Stimulated activated naive CD8-positive, alpha-beta T cell treated with anti-CD3 and anti-CD28 coated beads, Interleukin-15, Interleukin-2, amounts not matched to agents 100 U/mL and 50 U/mL, for 24 hours (primary cell): ENCODE measurements at regions not wholly inside any gene's neighbourhood (a gene's known extent, or its start where the extent isn't known, plus 50 kb on each side); places are given as distances from the start of the nearest gene placed in this dataset.
"Not testable (repeated sequence)": the region's sequence is repeated elsewhere in the genome, so short reads cannot be mapped to it uniquely, and the experiment has no call there.

Source experiments
- ATAC-seq: fragments of 150-1000 bp; cut with Tn5 transposase; one replicate; pipeline ENCODE4 v1.10.0; 2021
- DNase-seq: peaks from one replicate; pipeline ENCODE4 v3.0.0; 2021

GRCh38 chr2:125364192-125364983, 1291.6 kb upstream of the GYPC start:
- ATAC-seq (no peak), DNase-seq (no peak)

- DNase-seq (no peak), ATAC-seq (no peak)
These were observed 1291.0 kb upstream of the GYPC start for GRCh38 chr2:125364984-125365265.

- no peak for ATAC-seq
These were observed 1284.1 kb upstream of the GYPC start for GRCh38 chr2:125371867-125372266.

GRCh38 chr2:125373293-125373692, 1282.7 kb upstream of the GYPC start:
- ATAC-seq (no peak), DNase-seq (no peak)

More at GRCh38 chr2:125371867-125372266, 1284.1 kb upstream of the GYPC start:
- no peak for DNase-seq

GRCh38 chr2:125386074-125386473, 1269.9 kb upstream of the GYPC start:
- no peak for ATAC-seq

GRCh38 chr2:125397535-125398251, 1258.3 kb upstream of the GYPC start:
- no peak for DNase-seq
- ATAC-seq = no peak

More at GRCh38 chr2:125386074-125386473, 1269.9 kb upstream of the GYPC start:
- DNase-seq = no peak

GRCh38 chr2:125398738-125399524, 1257.0 kb upstream of the GYPC start:
- ATAC-seq (no peak), DNase-seq (no peak)

- ATAC-seq = no peak
- no peak for DNase-seq
These were observed 1250.1 kb upstream of the GYPC start for GRCh38 chr2:125405816-125406215.

- ATAC-seq (no peak), DNase-seq (no peak)
These were observed 1247.0 kb upstream of the GYPC start for GRCh38 chr2:125408874-125409538.

- ATAC-seq = no peak
- no peak for DNase-seq
These were observed 1237.5 kb upstream of the GYPC start for GRCh38 chr2:125418483-125418882.

- not testable (repeated sequence) for ATAC-seq, DNase-seq
These were observed 1233.7 kb upstream of the GYPC start for GRCh38 chr2:125422198-125422770.

- no peak for DNase-seq
- no peak for ATAC-seq
These were observed 1231.6 kb upstream of the GYPC start for GRCh38 chr2:125424266-125424785.

- ATAC-seq (no peak), DNase-seq (no peak)
These were observed 1228.1 kb upstream of the GYPC start for GRCh38 chr2:125427721-125428315.

GRCh38 chr2:125444106-125444505, 1211.9 kb upstream of the GYPC start:
- ATAC-seq = no peak
- no peak for DNase-seq

- no peak for ATAC-seq
- DNase-seq = no peak
These were observed 1210.5 kb upstream of the GYPC start for GRCh38 chr2:125445495-125445894.

GRCh38 chr2:125450092-125450491, 1205.9 kb upstream of the GYPC start:
- DNase-seq (no peak), ATAC-seq (no peak)

- DNase-seq = no peak
- ATAC-seq = no peak
These were observed 1200.8 kb upstream of the GYPC start for GRCh38 chr2:125455110-125455509.

GRCh38 chr2:125456693-125457363, 1199.1 kb upstream of the GYPC start:
- no peak for ATAC-seq

GRCh38 chr2:125471963-125472362, 1184.0 kb upstream of the GYPC start:
- DNase-seq = no peak
- ATAC-seq = no peak

More at GRCh38 chr2:125456693-125457363, 1199.1 kb upstream of the GYPC start:
- no peak for DNase-seq

- ATAC-seq (no peak), DNase-seq (no peak)
These were observed 1176.8 kb upstream of the GYPC start for GRCh38 chr2:125479143-125479636.

GRCh38 chr2:125490308-125490707, 1165.7 kb upstream of the GYPC start:
- no peak for ATAC-seq
- no peak for DNase-seq
